Astrocyte (in vitro differentiated cells and primary cell): ENCODE measurements at regions not wholly inside any gene's neighbourhood (a gene's known extent, or its start where the extent isn't known, plus 50 kb on each side); places are given as distances from the start of the nearest gene placed in this dataset.

Experiments
- DNase-seq: peaks from one replicate; pipeline ENCODE4 v3.0.0-alpha.2; 2010; ENCODE audit warnings: low read depth
- FAIRE-seq: peaks from 2 replicates; lab custom pipeline; 2011; peaks lifted over from hg19 to GRCh38; lab: Jason Lieb, UNC
- H2AFZ ChIP-seq: 2 replicates; pipeline ENCODE4 v1.6.0; 2012; ENCODE audit warnings: low read depth, low read length, inconsistent platforms
- H3K27ac ChIP-seq: 2 replicates; pipeline ENCODE4 v1.5.1; 2011; ENCODE audit warnings: low read depth, low read length, inconsistent platforms
- H3K27me3 ChIP-seq: 2 replicates; pipeline ENCODE4 v1.6.0; 2011; ENCODE audit warnings: low read length, inconsistent platforms; ENCODE audit not compliant: insufficient read depth
- H3K36me3 ChIP-seq: 2 replicates; pipeline ENCODE4 v1.5.1; 2011; ENCODE audit warnings: low read length, inconsistent platforms; ENCODE audit not compliant: insufficient read depth
- H3K4me1 ChIP-seq: 2 replicates; pipeline ENCODE4 v1.5.1; 2011; ENCODE audit warnings: low read length, inconsistent platforms; ENCODE audit not compliant: insufficient read depth
- H3K4me2 ChIP-seq: 2 replicates; pipeline ENCODE4 v1.6.0; 2012; ENCODE audit warnings: low read length, inconsistent platforms
- H3K4me3 ChIP-seq: 2 replicates; pipeline ENCODE4 v1.5.1; 2011; ENCODE audit warnings: low read depth, mild to moderate bottlenecking, low read length, inconsistent platforms; ENCODE audit not compliant: insufficient read depth
- H3K79me2 ChIP-seq: 2 replicates; pipeline ENCODE4 v1.6.0; 2012; ENCODE audit warnings: mild to moderate bottlenecking, low read length, inconsistent platforms; ENCODE audit not compliant: insufficient read depth
- H3K9ac ChIP-seq: 2 replicates; pipeline ENCODE4 v1.6.0; 2012; ENCODE audit warnings: mild to moderate bottlenecking, low read length, inconsistent platforms
- H3K9me3 ChIP-seq: 2 replicates; pipeline ENCODE4 v1.5.1; 2012; ENCODE audit warnings: low read depth, mild to moderate bottlenecking, low read length, inconsistent platforms; ENCODE audit not compliant: insufficient read depth
- H4K20me1 ChIP-seq: 2 replicates; pipeline ENCODE4 v1.6.0; 2012; ENCODE audit warnings: low read length, inconsistent platforms; ENCODE audit not compliant: insufficient read depth
- H3K27ac Mint-ChIP-seq: one replicate; pipeline ENCODE4 v1.8.0; 2021; ENCODE audit warnings: mild to moderate bottlenecking, mixed read lengths; ENCODE audit not compliant: unreplicated experiment
- H3K27me3 Mint-ChIP-seq: one replicate; pipeline ENCODE4 v1.8.0; 2021; ENCODE audit warnings: low read depth, mixed read lengths; ENCODE audit not compliant: unreplicated experiment
- H3K36me3 Mint-ChIP-seq: one replicate; pipeline ENCODE4 v1.8.0; 2021; ENCODE audit warnings: low read depth, mixed read lengths; ENCODE audit not compliant: unreplicated experiment
- H3K4me1 Mint-ChIP-seq: one replicate; pipeline ENCODE4 v1.8.0; 2021; ENCODE audit warnings: low read depth, mixed read lengths; ENCODE audit not compliant: unreplicated experiment
- H3K4me3 Mint-ChIP-seq: one replicate; pipeline ENCODE4 v1.8.0; 2021; ENCODE audit warnings: mild to moderate bottlenecking, moderate library complexity, mixed read lengths; ENCODE audit not compliant: unreplicated experiment
- H3K9me3 Mint-ChIP-seq: one replicate; pipeline ENCODE4 v1.8.0; 2021; ENCODE audit warnings: mild to moderate bottlenecking, mixed read lengths; ENCODE audit not compliant: unreplicated experiment
- CTCF ChIP-seq: IDR thresholded peaks from 2 replicates; pipeline ENCODE4 v1.5.1; 2011; ENCODE audit warnings: low read depth, mild to moderate bottlenecking, inconsistent platforms, low read length, moderate library complexity; ENCODE audit not compliant: insufficient read depth
- EZH2 ChIP-seq: IDR thresholded peaks from 2 replicates; pipeline ENCODE4 v1.6.1; 2012; ENCODE audit warnings: mild to moderate bottlenecking, low read length, inconsistent platforms; ENCODE audit not compliant: insufficient read depth

DNA sequence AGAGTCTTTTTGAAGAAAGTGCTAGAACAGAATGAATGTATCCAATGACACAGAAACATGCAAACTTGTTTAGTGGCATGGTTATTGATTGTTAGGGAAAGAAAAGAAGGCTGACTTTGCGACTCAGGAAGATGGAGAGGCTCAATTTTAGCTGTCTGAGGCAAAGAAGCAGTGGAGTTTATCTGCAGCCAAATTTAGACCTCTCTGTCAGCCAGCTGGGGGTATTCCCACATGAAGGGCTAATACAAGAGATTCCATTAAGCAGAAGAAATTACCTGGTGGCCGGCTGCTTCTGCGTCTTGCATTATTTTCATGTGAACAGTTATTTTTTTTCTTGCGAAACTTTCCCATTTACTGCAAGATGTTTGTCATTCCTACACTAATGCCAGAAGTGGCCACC, 240.2 kb upstream of the NBEA start:
- no peak overlapping the region for H3K4me3 ChIP-seq
- H3K27me3 Mint-ChIP-seq: no peaks in the 10 kb centered on the region
- H4K20me1 ChIP-seq: no peaks in the 10 kb centered on the region
- no peaks in the 10 kb centered on the region for H3K36me3 Mint-ChIP-seq
- H3K4me3 Mint-ChIP-seq: no peak overlapping the region
- no peak overlapping the region for H3K9ac ChIP-seq
- no peak for FAIRE-seq
- no peak overlapping the region for H3K27ac Mint-ChIP-seq
- H3K4me1 Mint-ChIP-seq: no peaks in the 10 kb centered on the region
- no peak overlapping the region for H3K27ac ChIP-seq
- no peaks in the 10 kb centered on the region for H3K9me3 ChIP-seq
- no peak overlapping the region for H2AFZ ChIP-seq
- no peak for TF ChIP-seq EZH2
- TF ChIP-seq CTCF: no peak
- H3K9me3 Mint-ChIP-seq: no peaks in the 10 kb centered on the region
- H3K4me1 ChIP-seq: no peaks in the 10 kb centered on the region
- H3K79me2 ChIP-seq: no peaks in the 10 kb centered on the region
- H3K27me3 ChIP-seq: no peaks in the 10 kb centered on the region
- no peaks in the 10 kb centered on the region for H3K36me3 ChIP-seq
- no peak overlapping the region for H3K4me2 ChIP-seq
- no peak for DNase-seq

- Mint-ChIP-seq H3K27me3 (no peaks in the 10 kb centered on the region), H3K9me3 (peaks cover 3% of the 10 kb centered on the region), H3K36me3 (no peaks in the 10 kb centered on the region), H3K4me3 (no peak overlapping the region), H3K27ac (no peak overlapping the region), H3K4me1 (no peaks in the 10 kb centered on the region)
- FAIRE-seq (no peak), DNase-seq (no peak)
- no peaks in the 10 kb centered on the region for H3K4me1 ChIP-seq
- no peaks in the 10 kb centered on the region for H3K9me3 ChIP-seq
- no peaks in the 10 kb centered on the region for H3K36me3 ChIP-seq
- H3K9ac ChIP-seq: no peak overlapping the region
- no peak overlapping the region for H3K4me2 ChIP-seq
- no peak overlapping the region for H2AFZ ChIP-seq
- no peaks in the 10 kb centered on the region for H4K20me1 ChIP-seq
- TF ChIP-seq EZH2 (no peak), CTCF (no peak)
- H3K27ac ChIP-seq: no peak overlapping the region
- no peak overlapping the region for H3K4me3 ChIP-seq
- no peaks in the 10 kb centered on the region for H3K79me2 ChIP-seq
- no peaks in the 10 kb centered on the region for H3K27me3 ChIP-seq
Observed at GRCh38 chr13:34708566-34709313, 233.3 kb upstream of the NBEA start.
